NCI-H2196 treated with DMSO at 0.1 percent for 48 hours (cell line): ENCODE measurements at regions not wholly inside any gene's neighbourhood (a gene's known extent, or its start where the extent isn't known, plus 50 kb on each side); places are given as distances from the start of the nearest gene placed in this dataset.

ENCODE experiments used
- DNase-seq: peaks from one replicate; lab custom pipeline; 2025; ENCODE audit not compliant: unreplicated experiment; lab: John Stamatoyannopoulos, UW

DNA sequence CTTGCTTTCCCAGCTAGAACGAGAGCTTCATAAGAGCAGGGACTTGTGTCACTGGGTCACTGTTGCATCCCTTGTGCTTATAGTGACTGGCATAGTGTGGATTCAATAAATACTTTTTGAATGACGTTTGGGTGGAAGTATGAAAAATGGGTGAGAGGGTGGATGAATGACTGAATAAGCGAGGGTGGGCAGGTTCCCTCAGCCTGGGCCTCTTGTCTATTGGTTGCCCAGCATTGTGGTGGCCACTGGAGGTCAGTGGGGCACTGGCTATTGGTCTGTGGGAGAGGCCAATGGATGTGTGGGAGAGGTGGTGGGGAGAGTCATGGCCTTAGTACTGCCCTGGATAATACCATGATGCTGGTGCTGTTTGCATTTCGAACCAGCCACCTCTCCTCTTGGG is 93.8 kb upstream of the SKOR2 start:
- DNase-seq = no peak

DNA sequence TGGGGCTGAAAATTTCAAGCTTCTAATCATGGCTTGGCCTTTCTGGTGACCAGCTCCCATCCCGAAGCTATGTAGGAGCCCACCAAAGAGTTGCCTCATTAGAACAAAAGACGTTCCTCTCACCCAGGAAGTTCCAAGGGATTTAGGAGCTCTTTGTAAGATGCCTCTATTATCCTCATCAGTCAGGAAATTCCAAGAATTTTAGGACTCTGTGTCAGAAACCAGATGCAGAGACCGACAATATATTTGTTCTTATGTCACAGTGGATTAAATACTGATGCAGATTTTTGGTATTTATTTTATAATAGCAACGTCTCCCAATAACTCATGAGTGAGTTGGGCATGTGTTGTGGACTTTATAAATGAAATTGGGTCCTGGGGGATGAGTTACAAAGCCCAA is 91.8 kb upstream of the SKOR2 start:
- no peak for DNase-seq

DNA sequence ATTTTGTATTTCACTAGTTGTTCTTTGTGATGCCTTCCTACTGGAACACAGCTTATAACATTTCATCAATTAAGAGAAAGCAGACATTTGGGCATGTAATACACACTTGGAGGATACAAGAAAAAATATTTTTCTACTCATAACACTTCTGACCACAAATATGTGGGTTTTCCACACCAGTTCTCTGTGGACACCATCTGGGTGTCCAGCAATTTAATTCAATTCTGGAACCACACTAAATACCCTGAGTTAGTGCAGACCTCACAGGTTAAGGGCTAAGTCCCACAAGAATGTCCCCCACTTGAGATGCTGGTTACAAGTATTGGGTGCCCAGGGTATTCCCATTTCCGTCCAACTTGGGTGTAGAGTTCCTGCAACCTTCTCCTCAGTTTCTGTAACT is 91.1 kb upstream of the SKOR2 start:
- no peak for DNase-seq

DNA sequence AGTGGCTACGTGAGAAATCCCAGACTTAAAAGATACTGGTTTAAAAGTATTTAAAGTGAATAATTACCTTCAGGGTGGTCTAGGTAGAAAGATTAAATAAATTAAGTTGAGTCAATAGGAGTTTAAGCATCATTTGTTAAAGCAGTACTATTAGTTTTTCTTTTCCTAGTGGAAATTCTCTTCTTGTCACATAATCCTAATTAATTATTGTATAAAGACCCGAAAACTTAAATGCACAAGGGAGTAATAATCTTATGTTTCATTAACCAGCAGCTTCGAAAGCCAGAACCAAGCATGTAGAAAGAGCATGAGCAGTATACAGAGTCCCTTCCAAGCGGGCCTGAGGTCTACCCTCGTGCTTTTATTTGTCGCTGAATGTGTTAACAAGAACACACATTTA is 90.2 kb upstream of the SKOR2 start:
- DNase-seq = no peak

DNA sequence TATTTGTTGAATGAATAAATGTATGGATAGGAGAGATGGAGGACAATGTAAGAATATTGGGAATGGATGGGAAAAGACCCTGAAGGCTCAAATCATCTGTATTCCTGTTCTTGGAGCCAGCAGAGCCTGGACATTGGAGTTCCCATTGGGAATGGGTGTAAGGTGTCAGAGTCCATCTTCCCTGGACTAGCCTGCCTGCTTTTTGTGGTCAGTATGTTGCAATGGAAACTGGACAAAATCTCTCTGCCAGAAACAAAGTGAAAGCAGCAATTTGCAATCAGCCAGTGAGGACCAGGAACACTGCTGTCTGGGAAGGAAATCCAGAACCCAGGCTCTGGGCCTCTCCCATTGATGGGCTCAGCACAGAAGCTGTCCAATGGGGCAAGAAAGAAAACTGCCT is 83.5 kb upstream of the SKOR2 start:
- no peak for DNase-seq

DNA sequence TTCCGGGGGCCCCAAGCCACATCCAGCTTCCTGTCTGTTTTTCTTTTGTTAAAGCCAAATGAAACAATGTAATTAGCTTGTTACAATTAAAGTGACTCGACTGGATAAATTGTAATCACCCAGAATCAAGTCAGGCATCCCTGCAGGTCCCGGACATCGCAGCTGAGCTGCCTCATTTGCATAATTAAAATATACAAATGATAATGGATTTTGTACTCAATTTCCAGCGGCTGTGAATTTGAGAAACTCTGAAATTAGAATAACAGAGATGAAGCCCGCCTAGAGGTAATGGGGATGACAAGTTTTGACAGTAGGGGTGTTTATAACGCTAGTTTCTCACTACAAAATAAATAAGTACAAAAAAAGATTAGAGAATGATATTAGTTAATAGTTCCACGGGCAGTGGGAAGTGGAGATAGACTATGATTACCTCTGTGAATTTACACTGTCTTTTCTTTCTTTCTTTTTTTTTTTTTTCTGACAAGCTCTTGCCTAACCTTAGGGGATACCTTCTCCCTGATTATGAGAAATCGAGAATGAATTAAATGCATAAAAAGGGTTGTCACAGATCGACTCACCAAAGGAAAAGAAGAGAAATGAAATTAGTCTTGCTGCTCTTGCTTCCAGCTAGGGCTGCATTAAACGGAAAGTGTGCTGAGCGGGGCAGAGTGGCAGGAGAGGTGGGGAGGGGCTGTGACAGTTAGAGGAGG is 82.6 kb upstream of the SKOR2 start:
- DNase-seq = no peak

DNA sequence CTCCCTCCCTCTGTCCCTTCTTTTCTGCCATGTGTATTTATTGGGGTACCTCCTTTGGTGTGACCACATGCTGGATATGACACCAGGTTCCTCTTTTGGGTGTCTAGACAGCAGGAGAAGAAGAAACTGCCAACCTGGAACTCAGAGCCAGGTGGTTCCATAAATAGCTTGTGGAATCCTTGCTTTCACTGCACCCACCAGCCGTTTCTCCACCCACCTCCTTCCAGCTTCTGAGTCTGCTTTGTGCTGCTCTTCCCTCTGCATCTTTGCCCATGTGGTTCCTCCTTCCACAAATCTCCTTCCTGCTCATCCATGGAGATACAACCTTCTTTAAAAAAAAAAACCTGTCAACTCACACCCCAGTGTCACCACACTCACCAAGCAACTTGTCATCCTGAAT is 80.2 kb upstream of the SKOR2 start:
- DNase-seq = no peak

DNA sequence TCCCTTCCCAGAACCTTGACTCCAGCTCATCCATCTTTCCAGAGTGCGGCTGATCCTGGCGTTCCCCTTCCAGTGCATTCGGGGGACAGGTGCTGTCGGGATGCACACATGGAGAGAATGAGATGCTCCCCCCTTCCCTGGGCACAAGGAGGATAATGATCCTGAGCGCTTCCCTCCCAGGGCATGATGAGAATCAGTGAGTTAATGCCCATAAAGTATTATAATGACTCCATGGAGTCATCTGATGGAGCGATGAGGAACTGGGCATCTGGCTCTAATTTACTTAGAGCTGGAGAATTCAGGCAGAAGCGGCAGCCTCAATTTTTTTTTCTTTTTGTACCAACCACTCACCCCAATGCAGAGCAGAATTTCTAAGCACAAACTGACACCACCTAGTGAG is 79.6 kb upstream of the SKOR2 start:
- no peak for DNase-seq

DNA sequence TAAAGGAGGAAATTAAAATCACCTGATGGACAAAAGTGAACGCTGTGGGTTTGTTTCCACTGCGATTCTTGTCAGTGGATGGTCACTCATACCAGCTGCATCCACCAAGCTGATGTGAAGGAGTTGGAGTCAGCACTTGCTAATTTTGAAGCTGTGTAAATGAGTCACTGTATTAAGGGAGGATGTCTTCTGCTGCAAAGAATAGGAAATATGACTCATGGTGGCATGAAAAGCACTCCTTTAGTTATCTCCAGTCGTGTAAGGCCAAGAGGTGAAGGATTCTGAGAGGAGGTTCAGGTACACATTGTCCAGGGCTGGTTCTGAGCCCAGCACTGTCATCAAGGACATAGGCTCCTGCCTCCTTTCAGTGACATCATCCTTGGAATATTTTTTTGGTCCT is 71.7 kb upstream of the SKOR2 start:
- no peak for DNase-seq

DNA sequence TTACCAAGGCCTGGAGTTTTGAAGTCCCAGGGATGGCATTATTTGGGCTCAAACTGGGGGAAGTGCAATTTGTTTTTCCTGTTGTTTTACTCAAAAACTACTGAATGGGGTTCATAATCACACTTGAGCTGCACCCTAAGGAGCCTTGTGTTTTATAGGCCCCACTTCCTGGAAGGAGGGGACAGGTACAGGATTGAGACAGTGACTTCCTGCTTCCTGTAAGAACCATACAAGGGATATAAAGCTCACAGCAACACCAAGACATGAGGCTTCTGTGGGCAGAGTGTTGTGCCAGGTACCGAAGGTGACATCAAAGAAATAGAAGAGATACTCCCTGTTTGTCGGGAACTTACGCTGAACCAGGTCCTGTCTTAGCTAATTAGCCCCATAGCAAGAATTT is 70.4 kb upstream of the SKOR2 start:
- no peak for DNase-seq

DNA sequence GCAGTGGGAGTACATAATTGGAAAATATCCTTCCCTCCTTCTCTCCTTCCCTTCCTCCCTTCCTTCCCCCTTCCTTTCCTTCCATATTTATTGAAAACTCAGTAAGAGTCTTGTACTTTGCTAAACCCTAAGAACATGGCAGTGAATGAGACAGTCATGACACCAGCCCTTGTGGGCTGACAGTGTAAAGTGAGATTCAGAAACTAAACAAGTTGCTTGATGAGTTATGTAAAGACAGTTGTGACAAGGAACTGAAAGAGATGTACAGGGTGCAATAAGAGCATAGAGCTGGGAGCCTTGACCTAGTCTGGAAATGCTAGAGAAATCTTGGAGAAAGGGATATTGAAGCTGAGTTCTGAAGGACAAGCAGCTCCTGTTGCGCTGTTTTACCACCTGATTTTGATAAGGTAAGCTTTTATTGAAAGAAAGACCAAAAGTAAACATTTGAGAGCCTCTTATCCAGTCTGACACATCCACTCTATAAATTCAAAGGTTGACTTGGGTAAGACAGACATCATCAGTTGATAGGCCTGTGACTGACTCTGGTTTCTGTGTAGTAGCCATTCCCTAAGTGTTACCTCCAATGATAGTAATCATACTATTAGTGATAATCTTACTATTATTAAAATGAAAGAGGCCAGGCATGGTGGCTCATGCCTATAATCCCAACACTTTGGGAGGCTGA is 66.5 kb upstream of the SKOR2 start:
- DNase-seq = no peak

DNA sequence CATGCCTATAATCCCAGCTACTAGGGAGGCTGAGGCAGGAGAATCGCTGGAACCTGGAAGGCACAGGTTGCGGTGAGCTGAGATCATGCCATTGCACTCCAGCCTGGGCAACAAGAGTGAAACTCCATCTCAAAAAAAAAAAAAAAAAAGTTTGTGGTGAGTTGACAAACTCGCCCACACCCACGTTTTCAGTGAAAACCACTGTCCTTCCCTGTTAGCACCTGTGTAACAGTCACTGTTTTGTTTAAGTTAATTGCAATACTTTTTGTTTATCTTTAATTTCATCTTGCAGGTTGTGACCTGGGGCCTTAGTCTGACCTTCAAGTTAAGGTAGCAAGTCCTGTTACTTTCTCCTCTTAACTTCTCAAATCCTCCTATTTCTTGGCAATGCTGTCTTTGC is 65.5 kb upstream of the SKOR2 start:
- DNase-seq = no peak

DNA sequence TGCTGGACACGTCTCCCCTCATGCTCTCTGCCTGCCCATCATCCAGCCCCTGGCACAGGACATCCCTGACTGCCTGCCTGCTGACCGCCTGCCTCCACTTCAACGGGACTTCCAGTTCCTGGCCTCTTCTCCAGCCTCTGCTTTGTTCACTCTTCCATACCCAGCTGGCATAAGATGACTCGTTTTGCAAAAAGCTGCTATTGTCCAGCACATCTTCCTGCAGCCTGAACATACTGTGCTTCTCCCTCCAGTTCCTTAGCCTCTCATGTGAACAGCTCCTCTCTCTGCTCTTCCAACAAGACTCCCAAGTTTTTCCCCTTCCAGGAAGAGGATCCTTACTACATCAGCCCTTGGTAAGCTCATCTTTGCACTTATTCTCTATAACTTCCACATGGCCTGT is 62.4 kb upstream of the SKOR2 start:
- DNase-seq = no peak

DNA sequence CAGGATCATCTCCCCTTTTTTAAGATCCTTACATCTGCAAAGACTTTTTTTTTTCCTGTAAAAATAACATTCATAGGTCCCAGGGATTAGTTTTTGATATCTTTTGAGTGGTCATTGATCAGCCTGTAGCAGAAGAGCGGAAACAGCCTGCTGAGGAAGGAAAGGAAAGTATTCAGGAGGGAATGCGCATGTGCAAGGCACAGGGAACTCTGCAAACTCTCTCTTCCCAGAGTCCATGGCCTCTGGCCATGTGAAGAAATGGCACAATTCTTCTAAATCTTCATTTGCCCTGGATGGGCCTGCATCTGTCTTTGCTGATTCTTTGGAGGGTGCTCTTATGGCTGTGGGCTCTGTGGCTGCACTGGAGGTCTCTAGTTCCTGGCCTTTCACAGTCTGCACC is 60.1 kb upstream of the SKOR2 start:
- DNase-seq = no peak
